CD4-positive, alpha-beta T cell (primary cell): ENCODE measurements at regions not wholly inside any gene's neighbourhood (a gene's known extent, or its start where the extent isn't known, plus 50 kb on each side); places are given as distances from the start of the nearest gene placed in this dataset.

ENCODE experiments used
- ATAC-seq: fragments of 200-7000 bp; cut with Tn5 transposase; one replicate; pipeline ENCODE4 v1.10.0; 2022; ENCODE audit warnings: mild to moderate bottlenecking; ENCODE audit not compliant: poor library complexity
- CTCF ChIA-PET: fragments of 350-600 bp; sonication (Branson Sonifier 250); formaldehyde crosslinking; loops from one replicate; lab custom pipeline; 2021; ENCODE audit warnings: antibody characterized with exemption, inconsistent platforms; lab: Charles Lee
- POLR2A ChIA-PET: fragments of 350-600 bp; sonication (Branson Sonifier 250); formaldehyde crosslinking; loops from one replicate; lab custom pipeline; 2021; ENCODE audit warnings: antibody characterized with exemption, inconsistent platforms; lab: Charles Lee
- DNase-seq, 14 experiments: peaks; one replicate each; pipeline ENCODE4 v3.0.0-alpha.2; 2013 to 2020; ENCODE audit warnings: mixed read lengths in 2 of 14
- H3K27ac ChIP-seq, 2 donors: one replicate each; pipeline versions ENCODE4 v1.5.1 to v1.7.0; 2013; ENCODE audit warnings: low read length in 2 of 2, low read depth in 1 of 2, mild to moderate bottlenecking in 1 of 2
- H3K27me3 ChIP-seq, 2 experiments: 1 replicate in 1 of 2; 2 replicates in 1 of 2; pipeline versions ENCODE4 v1.6.1 to v1.7.0; 2013; ENCODE audit warnings: low read length in 2 of 2, control low read depth in 1 of 2, mild to moderate bottlenecking in 1 of 2, moderate library complexity in 1 of 2; ENCODE audit not compliant: insufficient read depth in 2 of 2, control insufficient read depth in 1 of 2
- H3K36me3 ChIP-seq: one replicate; pipeline ENCODE4 v1.6.1; 2013; ENCODE audit warnings: low read length, control low read depth; ENCODE audit not compliant: insufficient read depth
- H3K4me1 ChIP-seq: one replicate; pipeline ENCODE4 v1.6.1; 2013; ENCODE audit warnings: low read length, control low read depth; ENCODE audit not compliant: insufficient read depth
- H3K4me3 ChIP-seq: one replicate; pipeline ENCODE4 v1.5.1; 2013; ENCODE audit warnings: mild to moderate bottlenecking, low read length, moderate library complexity
- H3K9me3 ChIP-seq, 2 experiments: 1 replicate in 1 of 2; 2 replicates in 1 of 2; pipeline versions ENCODE4 v1.6.1 to v1.7.0; 2013; ENCODE audit warnings: low read length in 2 of 2, mild to moderate bottlenecking in 2 of 2, control low read depth in 1 of 2, moderate library complexity in 1 of 2; ENCODE audit not compliant: control insufficient read depth in 1 of 2, insufficient read depth in 1 of 2
- H3K27ac Mint-ChIP-seq: one replicate; pipeline ENCODE4 v1.8.0; 2020; ENCODE audit warnings: mixed read lengths
- H3K27me3 Mint-ChIP-seq: one replicate; pipeline ENCODE4 v1.8.0; 2021; ENCODE audit warnings: mixed read lengths
- H3K36me3 Mint-ChIP-seq: one replicate; pipeline ENCODE4 v1.8.0; 2021; ENCODE audit warnings: low read depth, mixed read lengths
- H3K4me1 Mint-ChIP-seq: one replicate; pipeline ENCODE4 v1.8.0; 2021; ENCODE audit warnings: low read depth, mixed read lengths
- H3K4me3 Mint-ChIP-seq: one replicate; pipeline ENCODE4 v1.8.0; 2020; ENCODE audit warnings: mild to moderate bottlenecking, mixed read lengths
- H3K9me3 Mint-ChIP-seq: one replicate; pipeline ENCODE4 v1.8.0; 2020; ENCODE audit warnings: mixed read lengths
- CTCF ChIP-seq: fragments of 200-600 bp; IDR thresholded peaks from one replicate; pipeline ENCODE4 v1.8.0; 2022; ENCODE audit warnings: antibody characterized with exemption, mild to moderate bottlenecking
- intact Hi-C, 2 experiments: fragments of 100-400 bp; cut with DNase I in 1 of 2; cut with micrococcal nuclease in 1 of 2; formaldehyde crosslinking; loops; one replicate each; pipeline versions ENCODE4 v1.15.1 to v1.9.0; 2023 to 2025; cut with DNase I, micrococcal nuclease

- H3K27me3 Mint-ChIP-seq: no peaks in the 10 kb centered on the region
- no peak overlapping the region for H3K27ac Mint-ChIP-seq
- no peak for TF ChIP-seq CTCF
- Histone ChIP-seq H3K4me3 (no peak overlapping the region), H3K27ac (no peak overlapping the region), H3K36me3 (no peaks in the 10 kb centered on the region), H3K4me1 (no peaks in the 10 kb centered on the region), H3K9me3 (no peaks in the 10 kb centered on the region), H3K27me3 (no peaks in the 10 kb centered on the region)
- DNase-seq (no peak), ATAC-seq (no peak)
- CTCF ChIA-PET: no interaction called here
- no peaks in the 10 kb centered on the region for H3K4me1 Mint-ChIP-seq
- H3K9me3 Mint-ChIP-seq: no peaks in the 10 kb centered on the region
- POLR2A ChIA-PET: no interaction called here
- no peak overlapping the region for H3K4me3 Mint-ChIP-seq
- no peaks in the 10 kb centered on the region for H3K36me3 Mint-ChIP-seq
- intact Hi-C loops: no loop called here
Observed at GRCh38 chr3:72015463-72015862, 230.5 kb upstream of the PROK2 start.

DNA sequence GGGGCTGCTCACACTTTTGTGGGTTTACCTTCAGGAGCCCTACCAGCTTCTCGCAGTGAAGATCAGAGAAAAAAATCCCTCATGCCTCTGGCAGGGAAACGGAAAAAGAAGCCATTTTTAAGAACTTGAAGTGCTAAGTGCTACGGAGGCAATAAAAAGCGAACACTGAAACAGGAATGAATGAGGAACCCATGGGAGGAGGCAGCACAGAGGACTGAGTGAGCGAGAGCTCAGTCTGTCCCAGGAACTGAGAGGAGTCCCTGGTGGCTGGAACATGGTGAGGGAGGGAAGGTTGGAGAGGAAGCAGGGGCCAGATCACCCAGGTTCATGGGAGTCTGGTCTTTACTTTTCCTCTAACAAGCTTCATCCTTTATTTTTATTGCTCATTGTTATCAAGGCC, 228.1 kb upstream of the PROK2 start:
- intact Hi-C loops: no loop called here
- H3K4me1 Mint-ChIP-seq: no peaks in the 10 kb centered on the region
- Histone ChIP-seq H3K27ac (no peak overlapping the region), H3K27me3 (no peaks in the 10 kb centered on the region), H3K4me1 (no peaks in the 10 kb centered on the region), H3K36me3 (no peaks in the 10 kb centered on the region), H3K9me3 (no peaks in the 10 kb centered on the region), H3K4me3 (no peak overlapping the region)
- H3K27me3 Mint-ChIP-seq: no peaks in the 10 kb centered on the region
- DNase-seq (no peak), ATAC-seq (no peak)
- CTCF ChIA-PET: interaction anchor here (1.1 kb wide), 1 partner anchor 84 kb away, joined by 3 read pairs; no protein-coding TSS in a partner anchor
- no peaks in the 10 kb centered on the region for H3K36me3 Mint-ChIP-seq
- TF ChIP-seq CTCF: no peak
- POLR2A ChIA-PET: no interaction called here
- H3K9me3 Mint-ChIP-seq: no peaks in the 10 kb centered on the region
- H3K4me3 Mint-ChIP-seq: no peak overlapping the region
- H3K27ac Mint-ChIP-seq: no peak overlapping the region

GRCh38 chr3:72012363-72012762, 227.4 kb upstream of the PROK2 start:
- intact Hi-C loops: no loop called here
- TF ChIP-seq CTCF: no peak
- no peaks in the 10 kb centered on the region for H3K27me3 Mint-ChIP-seq
- Histone ChIP-seq H3K27me3 (no peaks in the 10 kb centered on the region), H3K27ac (no peak overlapping the region), H3K36me3 (no peaks in the 10 kb centered on the region), H3K9me3 (no peaks in the 10 kb centered on the region), H3K4me3 (no peak overlapping the region), H3K4me1 (no peaks in the 10 kb centered on the region)
- H3K36me3 Mint-ChIP-seq: no peaks in the 10 kb centered on the region
- H3K4me1 Mint-ChIP-seq: no peaks in the 10 kb centered on the region
- ChIA-PET POLR2A (no interaction called here), CTCF (no interaction called here)
- H3K4me3 Mint-ChIP-seq: no peak overlapping the region
- no peak for DNase-seq
- no peak overlapping the region for H3K27ac Mint-ChIP-seq
- ATAC-seq: no peak
- no peaks in the 10 kb centered on the region for H3K9me3 Mint-ChIP-seq
